HCT116 (cell line): ENCODE measurements at regions not wholly inside any gene's neighbourhood (a gene's known extent, or its start where the extent isn't known, plus 50 kb on each side); places are given as distances from the start of the nearest gene placed in this dataset.

ENCODE experiments used
- ATAC-seq: fragments of 200-7000 bp; cut with Tn5 transposase; 2 replicates; pipeline ENCODE4 v1.9.1; 2020; ENCODE audit warnings: mild to moderate bottlenecking, moderate library complexity
- BruUV-seq: library from RNA; stranded (reverse); fragments of 400-500 nt; replicated peaks from 2 replicates; lab custom pipeline; 2021; lab: Mats Ljungman, UMichigan
- CTCF ChIA-PET: fragments of 300-600 bp; sonication (Branson Sonifier 250); formaldehyde crosslinking; loops from one replicate; lab custom pipeline; 2021; ENCODE audit warnings: antibody characterized with exemption; lab: Charles Lee
- POLR2A ChIA-PET: fragments of 300-600, 350-600 bp; sonication (Branson Sonifier 250); formaldehyde crosslinking; loops from one replicate; lab custom pipeline; 2021; ENCODE audit warnings: antibody characterized with exemption; lab: Charles Lee
- RAD21 ChIA-PET, 2 experiments: fragments of 300-600 bp; sonication (Branson Sonifier 250); formaldehyde crosslinking; loops; one replicate each; lab custom pipeline; 2023; ENCODE audit warnings: low total read pairs in 2 of 2; ENCODE audit not compliant: uncharacterized antibody in 2 of 2, unreplicated experiment in 2 of 2, low non-redundant PET in 1 of 2; lab: Charles Lee
- DNase-seq: peaks from one replicate; pipeline ENCODE4 v3.0.0-alpha.2; 2010; ENCODE audit warnings: low read depth, low spot score
- H2AFZ ChIP-seq: fragments of 200-600 bp; shearing (Covaris generic), sonication (generic); 2 replicates; pipeline ENCODE4 v1.6.1; 2017; ENCODE audit warnings: low read depth, mixed run types, mixed read lengths, antibody characterized with exemption, low read length; ENCODE audit not compliant: poor library complexity, severe bottlenecking
- H3K27ac ChIP-seq: 2 replicates; pipeline ENCODE4 v1.5.1; 2012; ENCODE audit warnings: low read depth, low read length
- H3K27me3 ChIP-seq: fragments of 200-600 bp; sonication (generic); 2 replicates; pipeline ENCODE4 v1.6.1; 2016; ENCODE audit warnings: mixed run types, low read length, mixed read lengths; ENCODE audit not compliant: insufficient read depth
- H3K36me3 ChIP-seq, 2 experiments: fragments of 200-500 bp in 1 of 2; fragments of 200-600 bp in 1 of 2; sonication (Bioruptor generic) in 1 of 2; sonication (generic) in 1 of 2; 2 replicates each; pipeline versions ENCODE4 v1.5.1 to v1.6.1; 2014 to 2016; ENCODE audit warnings: low read length in 2 of 2, inconsistent platforms in 1 of 2, mixed read lengths in 1 of 2, mixed run types in 1 of 2; ENCODE audit not compliant: insufficient read depth in 2 of 2, control insufficient read depth in 1 of 2
- H3K4me1 ChIP-seq, 2 experiments: fragments of 200-600 bp in 1 of 2; sonication (generic) in 1 of 2; 2 replicates each; pipeline versions ENCODE4 v1.5.1 to v1.6.1; 2012 to 2017; ENCODE audit warnings: low read length in 2 of 2, inconsistent platforms in 1 of 2, mild to moderate bottlenecking in 1 of 2, mixed read lengths in 1 of 2, mixed run types in 1 of 2, moderate library complexity in 1 of 2; ENCODE audit not compliant: insufficient read depth in 2 of 2, control insufficient read depth in 1 of 2
- H3K4me2 ChIP-seq: fragments of 200-600 bp; sonication (generic); 2 replicates; pipeline ENCODE4 v1.6.1; 2017; ENCODE audit warnings: mixed run types, low read length, mixed read lengths
- H3K4me3 ChIP-seq, 2 experiments: fragments of 200-600 bp in 1 of 2; sonication (generic) in 1 of 2; replicated peaks in 1 of 2; 2 replicates each; pipeline ENCODE4 v1.5.1; 2011 to 2016; ENCODE audit warnings: low read length in 2 of 2, control low read depth in 1 of 2, low read depth in 1 of 2, mild to moderate bottlenecking in 1 of 2, mixed read lengths in 1 of 2, mixed run types in 1 of 2
- H3K79me2 ChIP-seq: fragments of 200-600 bp; sonication (generic); 2 replicates; pipeline ENCODE4 v1.6.1; 2017; ENCODE audit warnings: mild to moderate bottlenecking, mixed run types, low read length, moderate library complexity, mixed read lengths; ENCODE audit not compliant: insufficient read depth
- H3K9ac ChIP-seq: fragments of 200-600 bp; sonication (generic); 2 replicates; pipeline ENCODE4 v1.6.1; 2016; ENCODE audit warnings: low read length, mixed read lengths
- H3K9me2 ChIP-seq: fragments of 200-600 bp; sonication (generic), shearing (Covaris generic); 2 replicates; pipeline ENCODE4 v1.6.1; 2017; ENCODE audit warnings: mixed run types, mild to moderate bottlenecking, moderate library complexity; ENCODE audit not compliant: insufficient read depth
- H3K9me3 ChIP-seq, 2 experiments: fragments of 200-500 bp in 1 of 2; fragments of 200-600 bp in 1 of 2; sonication (Bioruptor generic) in 1 of 2; sonication (generic) in 1 of 2; 2 replicates each; pipeline ENCODE4 v1.6.1; 2014 to 2017; ENCODE audit warnings: low read length in 2 of 2, mixed read lengths in 2 of 2, inconsistent platforms in 1 of 2, low read depth in 1 of 2, mild to moderate bottlenecking in 1 of 2, mixed run types in 1 of 2, moderate library complexity in 1 of 2; ENCODE audit not compliant: control insufficient read depth in 1 of 2, insufficient read depth in 1 of 2
- H4K20me1 ChIP-seq: fragments of 200-600 bp; sonication (generic), shearing (Covaris generic); 2 replicates; pipeline ENCODE4 v1.6.1; 2017; ENCODE audit warnings: mixed run types, mild to moderate bottlenecking, moderate library complexity; ENCODE audit not compliant: insufficient read depth
- EGR1 ChIP-seq: IDR thresholded peaks from 2 replicates; pipeline ENCODE4 v1.6.1; 2012; ENCODE audit warnings: low read depth
- EZH2 ChIP-seq: fragments of 200-600 bp; sonication (generic); IDR thresholded peaks from 2 replicates; pipeline ENCODE4 v1.6.1; 2017; ENCODE audit warnings: antibody characterized with exemption, mixed run types
- EZH2phosphoT487 ChIP-seq: fragments of 200-600 bp; IDR thresholded peaks from 2 replicates; pipeline ENCODE4 v1.6.1; 2018; ENCODE audit warnings: antibody characterized with exemption, borderline replicate concordance
- FOSL1 ChIP-seq: IDR thresholded peaks from 2 replicates; pipeline ENCODE4 v1.6.1; 2012; ENCODE audit warnings: low read depth
- JUND ChIP-seq: IDR thresholded peaks from 2 replicates; pipeline ENCODE4 v1.6.1; 2012
- POLR2AphosphoS5 ChIP-seq: IDR thresholded peaks from 2 replicates; pipeline ENCODE4 v1.6.1; 2011; ENCODE audit warnings: mild to moderate bottlenecking, low read depth, low read length, moderate library complexity
- RAD21 ChIP-seq: IDR thresholded peaks from 2 replicates; pipeline ENCODE4 v1.6.1; 2012; ENCODE audit warnings: low read depth, mild to moderate bottlenecking
- intact Hi-C: fragments of 100-400 bp; cut with micrococcal nuclease; formaldehyde crosslinking; loops from 2 replicates; pipeline ENCODE4 v1.10.0; 2022

DNA sequence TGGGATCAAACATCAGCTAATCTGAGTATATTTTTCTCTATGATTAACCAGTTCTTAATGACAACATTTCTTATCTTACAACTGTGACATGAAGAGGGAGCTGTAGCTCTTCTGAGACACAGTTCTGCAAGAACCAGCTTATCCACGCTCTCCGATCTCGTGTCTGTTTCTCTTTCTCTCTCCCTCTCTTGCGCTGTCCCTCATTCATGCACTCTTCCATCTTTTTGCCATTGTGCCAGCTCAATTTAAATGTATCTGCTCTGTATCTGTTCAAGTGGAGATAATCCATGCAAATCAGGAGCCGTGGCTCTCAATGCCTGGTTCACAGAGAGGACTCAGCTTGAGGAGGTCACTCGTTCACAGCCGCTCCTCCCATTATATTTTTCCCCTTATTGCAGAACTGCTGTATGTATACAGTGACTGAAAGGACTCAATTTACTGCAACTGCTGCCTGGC, 494.7 kb upstream of the ADGRL2 start:
- H3K4me2 ChIP-seq: no peak overlapping the region
- H3K4me1 ChIP-seq: 0 out of 4 replicates have a peak, but pooled peaks cover 0 to 6% of the 10 kb centered on the region in 2 experiments
- TF ChIP-seq EZH2 (no peak), EZH2phosphoT487 (no peak), RAD21 (0 out of 2 replicates have a peak, but pooled peaks have one; percentile 19)
- TF ChIP-seq, all 23 proteins: peak for 1

GRCh38 chr1:81304187-81304586, 496.5 kb upstream of the ADGRL2 start:
- no peak for ATAC-seq
- Histone ChIP-seq H3K9me3 (no peaks in the 10 kb centered on the region), H3K27ac (no peak overlapping the region), H3K4me3 (no peak overlapping the region), H3K9me2 (no peaks in the 10 kb centered on the region), H3K79me2 (no peaks in the 10 kb centered on the region), H3K4me1 (0 out of 4 replicates have a peak, but pooled peaks cover 0 to 6% of the 10 kb centered on the region in 2 experiments), H3K36me3 (no peaks in the 10 kb centered on the region), H3K4me2 (no peak overlapping the region), H4K20me1 (no peaks in the 10 kb centered on the region), H3K9ac (no peak overlapping the region), H3K27me3 (no peaks in the 10 kb centered on the region), H2AFZ (no peak overlapping the region)
- no TSS peak for BruUV-seq
- POLR2A ChIA-PET: no interaction called here
- TF ChIP-seq FOSL1: peak; percentile 22; the same call in 1 of the 2 replicates
- TF ChIP-seq EGR1: no peak
- TF ChIP-seq POLR2AphosphoS5: no peak
- 0 out of 2 replicates have a peak, but pooled peaks have one; percentile 12 for TF ChIP-seq JUND
- intact Hi-C loops: no loop called here
- CTCF ChIA-PET: no interaction called here
- RAD21 ChIA-PET: no interaction called here
- no peak for DNase-seq

More for the DNA sequence above, 494.7 kb upstream of the ADGRL2 start:
- H3K79me2 ChIP-seq: no peaks in the 10 kb centered on the region
- BruUV-seq: no TSS peak
- intact Hi-C loops: no loop called here
- H3K9me3 ChIP-seq: no peaks in the 10 kb centered on the region
- no peak overlapping the region for H2AFZ ChIP-seq
- no peak overlapping the region for H3K4me3 ChIP-seq
- ChIA-PET RAD21 (no interaction called here), CTCF (no interaction called here), POLR2A (no interaction called here)
- DNase-seq (no peak), ATAC-seq (no peak)
- no peak overlapping the region for H3K9ac ChIP-seq
- no peaks in the 10 kb centered on the region for H3K36me3 ChIP-seq
- no peaks in the 10 kb centered on the region for H3K27me3 ChIP-seq
- H3K27ac ChIP-seq: no peak overlapping the region
- no peaks in the 10 kb centered on the region for H4K20me1 ChIP-seq
- H3K9me2 ChIP-seq: no peaks in the 10 kb centered on the region
